Smooth muscle cell (in vitro differentiated cells): ENCODE measurements at regions not wholly inside any gene's neighbourhood (a gene's known extent, or its start where the extent isn't known, plus 50 kb on each side); places are given as distances from the start of the nearest gene placed in this dataset.

Experiments used
- DNase-seq: peaks from one replicate; lab custom pipeline; 2025; ENCODE audit not compliant: unreplicated experiment; lab: John Stamatoyannopoulos, UW
- H2AFZ ChIP-seq: fragments of 200-600 bp; sonication (generic); 2 replicates; pipeline ENCODE4 v1.6.0; 2016; ENCODE audit warnings: antibody characterized with exemption, low read depth, mild to moderate bottlenecking
- H3F3A ChIP-seq: fragments of 200-600 bp; sonication (generic); 2 replicates; pipeline ENCODE4 v1.6.0; 2017; ENCODE audit warnings: antibody characterized with exemption, low read depth
- H3K27ac ChIP-seq: fragments of 200-600 bp; sonication (generic); 2 replicates; pipeline ENCODE4 v1.5.1; 2016; ENCODE audit warnings: low read depth, mild to moderate bottlenecking
- H3K27me3 ChIP-seq: fragments of 200-600 bp; sonication (generic); 2 replicates; pipeline ENCODE4 v1.6.1; 2016; ENCODE audit warnings: low read depth, mild to moderate bottlenecking
- H3K36me3 ChIP-seq: fragments of 200-600 bp; sonication (generic); 2 replicates; pipeline ENCODE4 v1.5.1; 2016; ENCODE audit warnings: low read depth
- H3K4me1 ChIP-seq: fragments of 200-600 bp; sonication (generic); 2 replicates; pipeline ENCODE4 v1.5.1; 2016; ENCODE audit warnings: low read depth
- H3K4me2 ChIP-seq: fragments of 200-600 bp; sonication (generic); 2 replicates; pipeline ENCODE4 v1.6.0; 2016; ENCODE audit warnings: mild to moderate bottlenecking
- H3K4me3 ChIP-seq: fragments of 200-600 bp; sonication (generic); 2 replicates; pipeline ENCODE4 v1.5.1; 2016; ENCODE audit warnings: mild to moderate bottlenecking
- H3K79me2 ChIP-seq: fragments of 200-600 bp; sonication (generic); 2 replicates; pipeline ENCODE4 v1.6.0; 2016; ENCODE audit warnings: low read depth, mild to moderate bottlenecking
- H3K9ac ChIP-seq: fragments of 200-600 bp; sonication (generic); 2 replicates; pipeline ENCODE4 v1.6.0; 2016; ENCODE audit warnings: low read depth
- H3K9me3 ChIP-seq: fragments of 200-600 bp; sonication (generic); replicated peaks from 2 replicates; pipeline ENCODE4 v1.5.1; 2016; ENCODE audit warnings: low read depth
- H4K20me1 ChIP-seq: fragments of 200-600 bp; sonication (generic); 2 replicates; pipeline ENCODE4 v1.6.0; 2016; ENCODE audit warnings: low read depth
- WGBS: methylation state at CpG from one replicate; pipeline ENCODE4 v1.1.7; 2016; ENCODE audit warnings: low lambda C conversion rate; 5-methylcytosine and 5-hydroxymethylcytosine counted together
- TF ChIP-seq, protein P1 (sequence below): fragments of 200-600 bp; sonication (generic); IDR thresholded peaks from 2 replicates; pipeline ENCODE4 v1.5.1; 2017; ENCODE audit warnings: borderline replicate concordance, mild to moderate bottlenecking, antibody characterized with exemption; ENCODE audit not compliant: insufficient read depth, poor library complexity, severe bottlenecking

- TF ChIP-seq, protein P1, sequence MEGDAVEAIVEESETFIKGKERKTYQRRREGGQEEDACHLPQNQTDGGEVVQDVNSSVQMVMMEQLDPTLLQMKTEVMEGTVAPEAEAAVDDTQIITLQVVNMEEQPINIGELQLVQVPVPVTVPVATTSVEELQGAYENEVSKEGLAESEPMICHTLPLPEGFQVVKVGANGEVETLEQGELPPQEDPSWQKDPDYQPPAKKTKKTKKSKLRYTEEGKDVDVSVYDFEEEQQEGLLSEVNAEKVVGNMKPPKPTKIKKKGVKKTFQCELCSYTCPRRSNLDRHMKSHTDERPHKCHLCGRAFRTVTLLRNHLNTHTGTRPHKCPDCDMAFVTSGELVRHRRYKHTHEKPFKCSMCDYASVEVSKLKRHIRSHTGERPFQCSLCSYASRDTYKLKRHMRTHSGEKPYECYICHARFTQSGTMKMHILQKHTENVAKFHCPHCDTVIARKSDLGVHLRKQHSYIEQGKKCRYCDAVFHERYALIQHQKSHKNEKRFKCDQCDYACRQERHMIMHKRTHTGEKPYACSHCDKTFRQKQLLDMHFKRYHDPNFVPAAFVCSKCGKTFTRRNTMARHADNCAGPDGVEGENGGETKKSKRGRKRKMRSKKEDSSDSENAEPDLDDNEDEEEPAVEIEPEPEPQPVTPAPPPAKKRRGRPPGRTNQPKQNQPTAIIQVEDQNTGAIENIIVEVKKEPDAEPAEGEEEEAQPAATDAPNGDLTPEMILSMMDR: no peak
- H2AFZ ChIP-seq: peak overlapping the region; percentile 80
- H3K4me2 ChIP-seq: peak overlapping the region; percentile 84
- H3K27me3 ChIP-seq: peaks cover 37% of the 10 kb centered on the region
- no peaks in the 10 kb centered on the region for H3K36me3 ChIP-seq
- no peaks in the 10 kb centered on the region for H4K20me1 ChIP-seq
- H3K79me2 ChIP-seq: no peaks in the 10 kb centered on the region
- no peak for DNase-seq
- 27% methylated on average over 36 of the region's 41 CpGs for WGBS
- no peak overlapping the region for H3K27ac ChIP-seq
- no peak overlapping the region for H3K9ac ChIP-seq
- H3K4me3 ChIP-seq: peak overlapping the region; percentile 32
- no peaks in the 10 kb centered on the region for H3K9me3 ChIP-seq
- H3F3A ChIP-seq: peaks cover 6% of the 10 kb centered on the region
- H3K4me1 ChIP-seq: peaks cover 9% of the 10 kb centered on the region
Observed at GRCh38 chr2:120586507-120587278, 149.0 kb upstream of the GLI2 start.

DNA sequence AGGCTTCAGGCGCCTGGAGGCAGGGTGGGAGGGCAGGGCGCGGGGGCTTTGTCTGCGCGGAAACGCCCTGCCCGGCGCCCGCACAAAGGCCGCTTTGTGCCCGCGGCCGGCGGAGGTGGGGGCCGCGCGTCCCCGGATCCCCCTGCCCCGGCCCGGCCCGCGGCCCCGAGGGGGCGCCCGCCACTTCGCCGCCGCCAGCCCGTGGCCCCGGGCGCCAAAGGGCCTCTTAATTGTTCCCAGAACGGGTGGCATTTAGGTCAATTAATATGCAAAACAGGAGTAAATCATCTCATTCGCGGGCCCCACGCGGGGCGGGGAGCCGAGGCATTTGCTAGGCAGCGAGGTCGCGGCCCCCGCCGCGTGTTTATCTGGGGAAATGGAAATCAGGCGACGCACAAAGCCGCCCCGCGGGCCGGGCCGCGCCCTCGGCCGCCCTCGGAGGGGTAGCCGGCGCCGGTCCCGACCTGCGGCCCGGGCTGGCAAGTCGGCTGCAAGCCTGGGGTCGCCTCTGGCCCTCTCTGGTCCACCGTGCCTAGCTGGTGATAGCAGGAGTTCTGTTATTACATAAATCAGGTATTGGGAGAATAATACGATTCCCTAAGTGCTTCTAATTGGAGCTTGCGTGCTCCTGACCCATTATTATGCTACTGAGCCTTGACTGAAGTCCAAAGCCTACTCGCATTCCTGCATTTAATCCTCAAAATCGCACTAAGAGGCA lies 148.2 kb upstream of the GLI2 start:
- no peaks in the 10 kb centered on the region for H3K79me2 ChIP-seq
- H2AFZ ChIP-seq: peak overlapping the region; percentile 80
- WGBS: 2% methylated on average over 34 of the region's 68 CpGs
- H3K4me2 ChIP-seq: peak overlapping the region; percentile 84
- TF ChIP-seq, protein P1: no peak
- H3K4me3 ChIP-seq: peak overlapping the region; percentile 36
- H3K4me1 ChIP-seq: peaks cover 9% of the 10 kb centered on the region
- H3K9me3 ChIP-seq: no peaks in the 10 kb centered on the region
- peaks cover 37% of the 10 kb centered on the region for H3K27me3 ChIP-seq
- no peak overlapping the region for H3K9ac ChIP-seq
- peaks cover 6% of the 10 kb centered on the region for H3F3A ChIP-seq
- no peaks in the 10 kb centered on the region for H3K36me3 ChIP-seq
- no peak overlapping the region for H3K27ac ChIP-seq
- H4K20me1 ChIP-seq: no peaks in the 10 kb centered on the region
- DNase-seq: no peak

DNA sequence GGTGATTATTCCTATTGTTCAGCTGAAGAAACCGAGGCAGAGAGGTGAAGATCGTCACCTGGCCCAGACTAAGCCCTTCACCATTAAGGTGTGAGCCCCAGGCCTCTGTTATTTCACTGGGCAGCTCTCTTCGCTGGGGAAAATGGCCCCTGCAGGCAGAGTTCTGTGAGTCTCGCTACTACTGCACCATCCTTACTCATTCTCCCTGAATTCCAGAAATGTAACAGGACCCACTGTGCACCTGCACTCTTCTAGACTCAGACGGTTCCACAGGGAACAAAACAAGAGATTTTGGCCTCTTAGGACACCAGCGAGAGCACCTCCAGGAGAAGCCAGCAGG lies 147.7 kb upstream of the GLI2 start:
- Histone ChIP-seq H3F3A (peaks cover 6% of the 10 kb centered on the region), H3K27me3 (peaks cover 35% of the 10 kb centered on the region), H3K9me3 (no peaks in the 10 kb centered on the region), H3K36me3 (no peaks in the 10 kb centered on the region), H3K79me2 (no peaks in the 10 kb centered on the region), H3K27ac (no peak overlapping the region), H2AFZ (no peak overlapping the region), H3K4me2 (peak overlapping the region; percentile 84), H3K4me1 (peaks cover 9% of the 10 kb centered on the region), H3K4me3 (no peak overlapping the region), H4K20me1 (no peaks in the 10 kb centered on the region), H3K9ac (no peak overlapping the region)
- DNase-seq: no peak
- 32% methylated on average over 6 of the region's 6 CpGs for WGBS
- TF ChIP-seq, protein P1: no peak
